Endothelial cell of umbilical vein (primary cell): ENCODE measurements at regions not wholly inside any gene's neighbourhood (a gene's known extent, or its start where the extent isn't known, plus 50 kb on each side); places are given as distances from the start of the nearest gene placed in this dataset.

Source experiments
- BruUV-seq: library from RNA; stranded (reverse); fragments of 400-500 nt; replicated peaks from 2 replicates; lab custom pipeline; 2021; lab: Mats Ljungman, UMichigan
- CTCF ChIA-PET: fragments of 300-600, 350-600 bp; sonication (Branson Sonifier 250); formaldehyde crosslinking; loops from one replicate; lab custom pipeline; 2021; ENCODE audit warnings: antibody characterized with exemption, inconsistent platforms; lab: Charles Lee
- POLR2A ChIA-PET: fragments of 300-600, 350-600 bp; sonication (Branson Sonifier 250); formaldehyde crosslinking; loops from one replicate; lab custom pipeline; 2021; ENCODE audit warnings: antibody characterized with exemption, inconsistent platforms; lab: Charles Lee
- DNase-seq: peaks from one replicate; pipeline ENCODE4 v3.0.0-alpha.2; 2011; ENCODE audit warnings: low read depth, low spot score
- FAIRE-seq: peaks from 2 replicates; lab custom pipeline; 2011; peaks lifted over from hg19 to GRCh38; lab: Jason Lieb, UNC
- H2AFZ ChIP-seq: 2 replicates; pipeline ENCODE4 v1.6.0; 2012; ENCODE audit warnings: low read depth, low read length, control low read depth, inconsistent platforms
- H3K27ac ChIP-seq: 2 replicates; pipeline ENCODE4 v1.5.1; 2011; ENCODE audit warnings: low read depth, mild to moderate bottlenecking, control low read depth, low read length, moderate library complexity; ENCODE audit not compliant: insufficient read depth
- H3K27me3 ChIP-seq, 2 experiments: 2 replicates each; pipeline versions ENCODE4 v1.6.0 to v1.6.1; 2011; ENCODE audit warnings: low read length in 2 of 2, mixed read lengths in 1 of 2; ENCODE audit not compliant: control insufficient read depth in 2 of 2, insufficient read depth in 2 of 2
- H3K36me3 ChIP-seq, 2 experiments: 2 replicates in 1 of 2; 3 replicates in 1 of 2; pipeline ENCODE4 v1.5.1; 2011; ENCODE audit warnings: low read length in 2 of 2, mild to moderate bottlenecking in 1 of 2, moderate library complexity in 1 of 2; ENCODE audit not compliant: control insufficient read depth in 2 of 2, insufficient read depth in 2 of 2; ENCODE audit errors: extremely low read depth in 1 of 2
- H3K4me1 ChIP-seq: 3 replicates; pipeline ENCODE4 v1.5.1; 2011; ENCODE audit warnings: mild to moderate bottlenecking, low read length; ENCODE audit not compliant: control insufficient read depth, insufficient read depth; ENCODE audit errors: extremely low read depth
- H3K4me2 ChIP-seq: 2 replicates; pipeline ENCODE4 v1.6.1; 2011; ENCODE audit warnings: low read length, control low read depth, mixed read lengths; ENCODE audit not compliant: insufficient read depth
- H3K4me3 ChIP-seq, 3 experiments: fragments of 200-600 bp in 1 of 3; sonication (generic), shearing (Covaris generic) in 1 of 3; replicated peaks in 1 of 3; 2 replicates each; pipeline ENCODE4 v1.5.1; 2011 to 2016; ENCODE audit warnings: control low read depth in 3 of 3, low read length in 3 of 3, mild to moderate bottlenecking in 2 of 3, inconsistent platforms in 1 of 3, low read depth in 1 of 3, moderate library complexity in 1 of 3; ENCODE audit not compliant: insufficient read depth in 1 of 3
- H3K79me2 ChIP-seq: 2 replicates; pipeline ENCODE4 v1.6.0; 2012; ENCODE audit warnings: low read length, inconsistent platforms; ENCODE audit not compliant: control insufficient read depth, insufficient read depth
- H3K9ac ChIP-seq: replicated peaks from 2 replicates; pipeline ENCODE3; 2011; ENCODE audit warnings: low read length, control low read depth; ENCODE audit not compliant: insufficient read depth; ENCODE audit errors: extremely low read depth
- H3K9me1 ChIP-seq: replicated peaks from 3 replicates; pipeline ENCODE4 v1.6.0; 2011; ENCODE audit warnings: mild to moderate bottlenecking, low read length; ENCODE audit not compliant: control insufficient read depth, insufficient read depth; ENCODE audit errors: extremely low read depth
- H3K9me3 ChIP-seq: replicated peaks from 2 replicates; pipeline ENCODE4 v1.5.1; 2012; ENCODE audit warnings: low read length, inconsistent platforms; ENCODE audit not compliant: control insufficient read depth, insufficient read depth
- H4K20me1 ChIP-seq: replicated peaks from 2 replicates; pipeline ENCODE3; 2011; ENCODE audit warnings: mild to moderate bottlenecking, low read length; ENCODE audit not compliant: control insufficient read depth, insufficient read depth; ENCODE audit errors: extremely low read depth
- EZH2 ChIP-seq: IDR thresholded peaks from 2 replicates; pipeline ENCODE4 v1.6.1; 2012; ENCODE audit warnings: borderline replicate concordance, low read depth, mild to moderate bottlenecking, moderate library complexity, low read length, inconsistent platforms; ENCODE audit not compliant: severe bottlenecking
- JUN ChIP-seq: IDR thresholded peaks from 2 replicates; pipeline ENCODE4 v1.6.1; 2011; ENCODE audit warnings: borderline replicate concordance, low read depth; ENCODE audit not compliant: insufficient read length, insufficient read depth
- MYC ChIP-seq: IDR thresholded peaks from one replicate; pipeline ENCODE4 v1.6.1; 2011; ENCODE audit warnings: mild to moderate bottlenecking, low read depth, low read length
- POLR2A ChIP-seq: IDR thresholded peaks from 2 replicates; pipeline ENCODE4 v1.6.1; 2012; ENCODE audit warnings: low read depth, mild to moderate bottlenecking, control low read depth, low read length
- POLR2AphosphoS5 ChIP-seq: IDR thresholded peaks from 2 replicates; pipeline ENCODE4 v1.6.1; 2012; ENCODE audit warnings: low read depth, mild to moderate bottlenecking, control low read depth, low read length, moderate library complexity; ENCODE audit not compliant: insufficient read depth
- dilution Hi-C: fragments of 300-500 bp; cut with MboI; formaldehyde crosslinking; loops from one replicate; pipeline ENCODE4 v1.15.0; 2019; ENCODE audit warnings: low sequenced_read_pairs; ENCODE audit not compliant: extremely low pct_ligation_motif_present
- intact Hi-C: fragments of 100-400 bp; cut with micrococcal nuclease; formaldehyde crosslinking; loops from one replicate; pipeline ENCODE4 v1.10.0; 2022
- TF ChIP-seq, protein P1 (sequence below): IDR thresholded peaks from 2 replicates; pipeline ENCODE4 v1.6.1; 2011; ENCODE audit not compliant: insufficient read depth, insufficient read length
- TF ChIP-seq, protein P2 (sequence below), 2 donors: IDR thresholded peaks; 1 replicate in 1 of 2; 2 replicates in 1 of 2; pipeline ENCODE4 v1.5.1; 2011; ENCODE audit warnings: low read length in 2 of 2, mild to moderate bottlenecking in 2 of 2, moderate library complexity in 2 of 2, control low read depth in 1 of 2, inconsistent platforms in 1 of 2, low read depth in 1 of 2; ENCODE audit not compliant: insufficient read depth in 1 of 2; ENCODE audit errors: extremely low read depth in 1 of 2

DNA sequence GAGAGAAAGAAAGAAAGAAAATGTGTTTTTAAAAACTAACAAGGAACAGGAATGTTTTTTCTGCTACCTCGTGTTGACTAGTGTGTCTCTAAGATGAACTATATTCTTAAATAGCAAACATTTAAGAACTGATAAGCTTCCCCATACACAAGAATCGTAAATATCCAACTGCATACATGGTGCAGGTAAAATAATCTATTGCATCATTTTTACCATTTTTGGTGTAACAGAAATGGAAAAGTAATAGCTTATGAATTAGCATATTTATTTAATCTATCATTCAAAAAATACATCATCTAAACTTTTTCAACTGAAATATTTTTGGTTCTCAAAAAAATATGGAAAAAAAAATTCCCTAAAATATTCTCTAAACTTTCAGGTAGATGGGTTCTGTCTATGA, 59.7 kb upstream of the RAD23B start:
- CTCF ChIA-PET = no interaction called here
- dilution Hi-C loops = no loop called here
- BruUV-seq = no TSS peak

DNA sequence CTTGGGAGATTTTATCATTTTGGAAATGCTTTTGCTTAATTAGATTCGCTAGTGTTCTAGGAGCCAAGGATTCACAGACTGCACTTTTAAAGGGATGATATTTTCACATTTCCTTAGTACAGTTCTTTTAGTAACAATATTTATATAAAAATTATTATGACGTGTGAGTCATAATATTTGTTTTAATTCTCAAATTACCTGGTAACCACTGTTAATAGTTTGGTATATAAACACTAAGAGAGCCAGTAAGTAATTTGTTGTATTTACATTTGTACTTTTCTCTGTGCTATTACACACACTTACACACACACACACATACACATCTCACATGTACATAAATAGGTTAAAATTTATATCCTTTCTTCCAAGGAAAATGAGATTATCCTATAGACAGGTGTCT, 58.8 kb upstream of the RAD23B start:
- no peaks in the 10 kb centered on the region for H3K9me1 ChIP-seq
- no peak overlapping the region for H2AFZ ChIP-seq
- BruUV-seq = no TSS peak
- H4K20me1 ChIP-seq = no peaks in the 10 kb centered on the region
- no peaks in the 10 kb centered on the region for H3K79me2 ChIP-seq
- FAIRE-seq (no peak), DNase-seq (no peak)
- no peaks in the 10 kb centered on the region for H3K9me3 ChIP-seq
- peaks cover 0 to 1% of the 10 kb centered on the region in 2 experiments for H3K27me3 ChIP-seq
- TF ChIP-seq JUN (no peak), MYC (no peak)
- TF ChIP-seq, protein P1, sequence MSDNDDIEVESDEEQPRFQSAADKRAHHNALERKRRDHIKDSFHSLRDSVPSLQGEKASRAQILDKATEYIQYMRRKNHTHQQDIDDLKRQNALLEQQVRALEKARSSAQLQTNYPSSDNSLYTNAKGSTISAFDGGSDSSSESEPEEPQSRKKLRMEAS = no peak
- TF ChIP-seq, protein P2, sequence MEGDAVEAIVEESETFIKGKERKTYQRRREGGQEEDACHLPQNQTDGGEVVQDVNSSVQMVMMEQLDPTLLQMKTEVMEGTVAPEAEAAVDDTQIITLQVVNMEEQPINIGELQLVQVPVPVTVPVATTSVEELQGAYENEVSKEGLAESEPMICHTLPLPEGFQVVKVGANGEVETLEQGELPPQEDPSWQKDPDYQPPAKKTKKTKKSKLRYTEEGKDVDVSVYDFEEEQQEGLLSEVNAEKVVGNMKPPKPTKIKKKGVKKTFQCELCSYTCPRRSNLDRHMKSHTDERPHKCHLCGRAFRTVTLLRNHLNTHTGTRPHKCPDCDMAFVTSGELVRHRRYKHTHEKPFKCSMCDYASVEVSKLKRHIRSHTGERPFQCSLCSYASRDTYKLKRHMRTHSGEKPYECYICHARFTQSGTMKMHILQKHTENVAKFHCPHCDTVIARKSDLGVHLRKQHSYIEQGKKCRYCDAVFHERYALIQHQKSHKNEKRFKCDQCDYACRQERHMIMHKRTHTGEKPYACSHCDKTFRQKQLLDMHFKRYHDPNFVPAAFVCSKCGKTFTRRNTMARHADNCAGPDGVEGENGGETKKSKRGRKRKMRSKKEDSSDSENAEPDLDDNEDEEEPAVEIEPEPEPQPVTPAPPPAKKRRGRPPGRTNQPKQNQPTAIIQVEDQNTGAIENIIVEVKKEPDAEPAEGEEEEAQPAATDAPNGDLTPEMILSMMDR (IDR thresholded peaks at IDR 0.05; ENCODE audit: extremely low read depth in 1 of 2, insufficient read depth in 1 of 2, low read depth in 1 of 2, low read length in 2 of 2) = no peak
- dilution Hi-C loops = no loop called here
- H3K9ac ChIP-seq = no peak overlapping the region
- ChIA-PET POLR2A (no interaction called here), CTCF (no interaction called here)
- intact Hi-C loops = no loop called here
- H3K36me3 ChIP-seq = no peaks in the 10 kb centered on the region
- H3K27ac ChIP-seq = no peak overlapping the region
- no peak overlapping the region for H3K4me3 ChIP-seq
- no peak overlapping the region for H3K4me2 ChIP-seq
- no peaks in the 10 kb centered on the region for H3K4me1 ChIP-seq

More for the DNA sequence above, 59.7 kb upstream of the RAD23B start:
- H3K79me2 ChIP-seq = no peaks in the 10 kb centered on the region
- no peak overlapping the region for H3K4me3 ChIP-seq
- no peaks in the 10 kb centered on the region for H4K20me1 ChIP-seq
- H3K27me3 ChIP-seq = peaks cover 0 to 1% of the 10 kb centered on the region in 2 experiments
- no peaks in the 10 kb centered on the region for H3K4me1 ChIP-seq
- H3K27ac ChIP-seq = no peak overlapping the region
- no peak overlapping the region for H3K4me2 ChIP-seq
- H3K9ac ChIP-seq = no peak overlapping the region
- H3K36me3 ChIP-seq = no peaks in the 10 kb centered on the region
- FAIRE-seq (no peak), DNase-seq (no peak)
- TF ChIP-seq JUN = no peak
- no peak for TF ChIP-seq EZH2
- no peak for TF ChIP-seq POLR2A
- TF ChIP-seq POLR2AphosphoS5 = no peak
- H2AFZ ChIP-seq = no peak overlapping the region
- no peaks in the 10 kb centered on the region for H3K9me3 ChIP-seq
- H3K9me1 ChIP-seq = no peaks in the 10 kb centered on the region
- POLR2A ChIA-PET = no interaction called here
- intact Hi-C loops = no loop called here
